ENCODE measurements at regions not wholly inside any gene's neighbourhood (a gene's known extent, or its start where the extent isn't known, plus 50 kb on each side); places are given as distances from the start of the nearest gene placed in this dataset.

- DNase-seq (ENCODE audit: low read depth in 3 of 3) = no peak
Observed at GRCh38 chr9:118751077-118751847, 618.0 kb downstream of the BRINP1 start.

- no peak for DNase-seq (ENCODE audit: low read depth in 3 of 3)
Observed at GRCh38 chr9:118751848-118752223, 617.4 kb downstream of the BRINP1 start.

GRCh38 chr9:118761016-118761790 is 608.0 kb downstream of the BRINP1 start:
- DNase-seq (ENCODE audit: low read depth in 3 of 3) = no peak

- no peak for DNase-seq (ENCODE audit: low read depth in 3 of 3)
Observed at GRCh38 chr9:118767571-118767970, 601.7 kb downstream of the BRINP1 start.

GRCh38 chr9:118782790-118783463 is 586.3 kb downstream of the BRINP1 start:
- DNase-seq (ENCODE audit: low read depth in 3 of 3) = no peak

- no peak for DNase-seq (ENCODE audit: low read depth in 3 of 3)
Observed at GRCh38 chr9:118784033-118784432, 585.2 kb downstream of the BRINP1 start.

GRCh38 chr9:118785456-118785855 is 583.8 kb downstream of the BRINP1 start:
- no peak for DNase-seq (ENCODE audit: low read depth in 3 of 3)

- no peak for DNase-seq (ENCODE audit: low read depth in 3 of 3)
Observed at GRCh38 chr9:118786877-118787276, 582.4 kb downstream of the BRINP1 start.

- no peak for DNase-seq (ENCODE audit: low read depth in 3 of 3)
Observed at GRCh38 chr9:118809160-118809625, 560.0 kb downstream of the BRINP1 start.

GRCh38 chr9:118829334-118829733 is 539.9 kb downstream of the BRINP1 start:
- DNase-seq (ENCODE audit: low read depth in 3 of 3) = no peak

- no peak for DNase-seq (ENCODE audit: low read depth in 3 of 3)
Observed at GRCh38 chr9:118832371-118832770, 536.9 kb downstream of the BRINP1 start.

- no peak for DNase-seq (ENCODE audit: low read depth in 3 of 3)
Observed at GRCh38 chr9:118836891-118837290, 532.3 kb downstream of the BRINP1 start.

GRCh38 chr9:118871531-118871930 is 497.7 kb downstream of the BRINP1 start:
- DNase-seq (ENCODE audit: low read depth in 3 of 3) = no peak

- DNase-seq (ENCODE audit: low read depth in 3 of 3) = no peak
Observed at GRCh38 chr9:118882684-118883083, 486.6 kb downstream of the BRINP1 start.

- DNase-seq (ENCODE audit: low read depth in 3 of 3) = no peak
Observed at GRCh38 chr9:118883411-118883810, 485.8 kb downstream of the BRINP1 start.

- no peak for DNase-seq (ENCODE audit: low read depth in 3 of 3)
Observed at GRCh38 chr9:118891213-118891612, 478.0 kb downstream of the BRINP1 start.

GRCh38 chr9:118896324-118897000 is 472.8 kb downstream of the BRINP1 start:
- DNase-seq (ENCODE audit: low read depth in 3 of 3) = no peak

- DNase-seq (ENCODE audit: low read depth in 3 of 3) = no peak
Observed at GRCh38 chr9:118918180-118918579, 451.1 kb downstream of the BRINP1 start.

- DNase-seq (ENCODE audit: low read depth in 3 of 3) = no peak
Observed at GRCh38 chr9:118928722-118929121, 440.5 kb downstream of the BRINP1 start.

GRCh38 chr9:118929287-118929686 is 439.9 kb downstream of the BRINP1 start:
- no peak for DNase-seq (ENCODE audit: low read depth in 3 of 3)

- no peak for DNase-seq (ENCODE audit: low read depth in 3 of 3)
Observed at GRCh38 chr9:118931941-118932340, 437.3 kb downstream of the BRINP1 start.

GRCh38 chr9:118938581-118938980 is 430.7 kb downstream of the BRINP1 start:
- DNase-seq (ENCODE audit: low read depth in 3 of 3) = no peak
